A549 (cell line): ENCODE measurements at regions not wholly inside any gene's neighbourhood (a gene's known extent, or its start where the extent isn't known, plus 50 kb on each side); places are given as distances from the start of the nearest gene placed in this dataset.

Experiments
- ATAC-seq, 2 experiments: fragments of 200-7000 bp in 1 of 2; fragments of >200 bp in 1 of 2; cut with Nextera tagmentation in 1 of 2; cut with Tn5 transposase in 1 of 2; 3 replicates each; pipeline versions ENCODE4 v1.8.0 to v1.9.1; 2018 to 2020; ENCODE audit warnings: mild to moderate bottlenecking in 1 of 2, moderate library complexity in 1 of 2
- CTCF ChIA-PET: fragments of 300-600 bp; sonication (Branson Sonifier 250); formaldehyde crosslinking; extraction: SDS; loops from one replicate; lab custom pipeline; 2021; ENCODE audit warnings: antibody characterized with exemption, inconsistent platforms; lab: Yijun Ruan, JAX
- POLR2A ChIA-PET: fragments of 350-600 bp; formaldehyde crosslinking; extraction: SDS; loops from one replicate; lab custom pipeline; 2021; ENCODE audit warnings: antibody characterized with exemption, inconsistent platforms; lab: Yijun Ruan, JAX
- DNase-seq, 2 experiments: peaks; one replicate each; pipeline versions ENCODE4 v3.0.0 to v3.0.0-alpha.2; 2011 to 2016; ENCODE audit warnings: low read depth in 1 of 2, low spot score in 1 of 2
- FAIRE-seq: peaks from 2 replicates; lab custom pipeline; 2011; peaks lifted over from hg19 to GRCh38; lab: Jason Lieb, UNC
- H3K27ac ChIP-seq, 2 experiments: fragments of >200 bp; sonication (Bioruptor Twin); formaldehyde crosslinking; 3 replicates each; pipeline ENCODE4 v1.5.1; 2016 to 2017
- H3K4me1 ChIP-seq: fragments of >200 bp; sonication (Bioruptor Twin); formaldehyde crosslinking; 3 replicates; pipeline ENCODE4 v1.6.1; 2016
- H3K4me2 ChIP-seq: fragments of >200 bp; sonication (Bioruptor Twin); formaldehyde crosslinking; 3 replicates; pipeline ENCODE4 v1.6.1; 2016
- H3K4me3 ChIP-seq: fragments of >200 bp; sonication (Bioruptor Twin); formaldehyde crosslinking; 3 replicates; pipeline ENCODE4 v1.5.1; 2016
- H3K9me3 ChIP-seq: fragments of >200 bp; sonication (Bioruptor Twin); formaldehyde crosslinking; 3 replicates; pipeline ENCODE4 v1.6.1; 2016
- ATOH8 ChIP-seq: fragments of 250-450 bp; sonication (Bioruptor Pico); IDR thresholded peaks from 2 replicates; pipeline ENCODE4 v1.5.0; 2020; ENCODE audit warnings: low read depth, mild to moderate bottlenecking, moderate library complexity
- BCL3 ChIP-seq: fragments of >200 bp; sonication (Bioruptor Twin); formaldehyde crosslinking; IDR thresholded peaks from 3 replicates; pipeline ENCODE4 v1.6.1; 2016
- CBX8 ChIP-seq: fragments of 200-600 bp; sonication (generic); IDR thresholded peaks from 2 replicates; pipeline ENCODE4 v1.6.1; 2016
- CTCF ChIP-seq: fragments of >200 bp; sonication (Bioruptor Twin); formaldehyde crosslinking; IDR thresholded peaks from 3 replicates; pipeline ENCODE4 v1.5.1; 2016
- EHF ChIP-seq: fragments of 250-450 bp; sonication (Bioruptor Pico); IDR thresholded peaks from 2 replicates; pipeline ENCODE4 v1.5.0; 2020; ENCODE audit warnings: mild to moderate bottlenecking
- ELK1 ChIP-seq: fragments of 150-350 bp; IDR thresholded peaks from 2 replicates; pipeline ENCODE4 v1.6.1; 2014; ENCODE audit warnings: low read depth, mild to moderate bottlenecking, low read length
- FOSB ChIP-seq: fragments of 250-450 bp; sonication (Bioruptor Pico); IDR thresholded peaks from 2 replicates; pipeline ENCODE4 v1.5.0; 2020; ENCODE audit warnings: mild to moderate bottlenecking, moderate library complexity
- HOXA7 ChIP-seq: fragments of 250-450 bp; sonication (Bioruptor Pico); IDR thresholded peaks from 2 replicates; pipeline ENCODE4 v1.5.0; 2020; ENCODE audit warnings: mild to moderate bottlenecking, moderate library complexity
- HOXB5 ChIP-seq: fragments of 250-450 bp; sonication (Bioruptor Pico); IDR thresholded peaks from 2 replicates; pipeline ENCODE4 v1.5.0; 2020; ENCODE audit warnings: mild to moderate bottlenecking, moderate library complexity
- JUNB ChIP-seq: fragments of >200 bp; sonication (Bioruptor Twin); formaldehyde crosslinking; IDR thresholded peaks from 2 replicates; pipeline ENCODE4 v1.6.1; 2016
- KDM1A ChIP-seq: fragments of 200-600 bp; sonication (generic); IDR thresholded peaks from 2 replicates; pipeline ENCODE4 v1.6.1; 2016; ENCODE audit warnings: low read depth, mild to moderate bottlenecking
- MAZ ChIP-seq: fragments of 150-350 bp; IDR thresholded peaks from 2 replicates; pipeline ENCODE4 v1.6.1; 2014; ENCODE audit warnings: antibody characterized with exemption, low read depth, low read length, borderline replicate concordance
- MYC ChIP-seq: IDR thresholded peaks from 2 replicates; pipeline ENCODE4 v1.6.1; 2012; ENCODE audit warnings: mild to moderate bottlenecking, inconsistent platforms, low read length, improper control_type of control experiment, borderline replicate concordance
- NPAS2 ChIP-seq: fragments of 250-450 bp; sonication (Bioruptor Pico); IDR thresholded peaks from 2 replicates; pipeline ENCODE4 v1.8.0; 2022; ENCODE audit warnings: mild to moderate bottlenecking, moderate library complexity, borderline replicate concordance
- NR3C1 ChIP-seq: fragments of >200 bp; sonication (Bioruptor Twin); formaldehyde crosslinking; IDR thresholded peaks from 3 replicates; pipeline ENCODE4 v1.6.1; 2017
- POLR2AphosphoS2 ChIP-seq: conservative IDR thresholded peaks from 2 replicates; pipeline ENCODE4 v1.6.1; 2012; ENCODE audit warnings: low read length, improper control_type of control experiment, inconsistent platforms
- RAD21 ChIP-seq, 2 experiments: fragments of >200 bp in 1 of 2; sonication (Bioruptor Twin) in 1 of 2; formaldehyde crosslinking in 1 of 2; IDR thresholded peaks in 1 of 2; conservative IDR thresholded peaks in 1 of 2; 2 replicates in 1 of 2; 3 replicates in 1 of 2; pipeline ENCODE4 v1.6.1; 2012 to 2018; ENCODE audit warnings: inconsistent platforms in 1 of 2
- RARB ChIP-seq: fragments of 250-450 bp; sonication (Bioruptor Pico); IDR thresholded peaks from 2 replicates; pipeline ENCODE4 v1.8.0; 2021; ENCODE audit warnings: mild to moderate bottlenecking, moderate library complexity
- RNF2 ChIP-seq: fragments of 200-600 bp; sonication (generic); IDR thresholded peaks from 2 replicates; pipeline ENCODE4 v1.6.1; 2016; ENCODE audit warnings: low read depth, mild to moderate bottlenecking, antibody characterized with exemption, moderate library complexity, borderline replicate concordance
- SMC3 ChIP-seq: fragments of >200 bp; sonication (Bioruptor Twin); formaldehyde crosslinking; IDR thresholded peaks from 3 replicates; pipeline ENCODE4 v1.6.1; 2018; ENCODE audit warnings: inconsistent platforms
- TFCP2L1 ChIP-seq: fragments of 250-450 bp; sonication (Bioruptor Pico); IDR thresholded peaks from 2 replicates; pipeline ENCODE4 v1.5.0; 2021; ENCODE audit warnings: mild to moderate bottlenecking
- TP53 ChIP-seq: fragments of 250-450 bp; sonication (Bioruptor Pico); IDR thresholded peaks from 2 replicates; pipeline ENCODE4 v1.5.0; 2021; ENCODE audit warnings: mild to moderate bottlenecking, moderate library complexity
- ZC3H11A ChIP-seq: fragments of 450-650 bp; IDR thresholded peaks from 2 replicates; pipeline ENCODE4 v1.6.1; 2014; ENCODE audit warnings: antibody characterized with exemption, mild to moderate bottlenecking
- ZFP36 ChIP-seq: fragments of 450-650 bp; IDR thresholded peaks from 2 replicates; pipeline ENCODE4 v1.6.1; 2014; ENCODE audit warnings: borderline replicate concordance; ENCODE audit not compliant: partially characterized antibody
- ZSCAN20 ChIP-seq: fragments of 250-450 bp; sonication (Bioruptor Pico); IDR thresholded peaks from 2 replicates; pipeline ENCODE4 v1.8.0; 2022; ENCODE audit warnings: mild to moderate bottlenecking, moderate library complexity
- WGBS: methylation state at CpG from one replicate; pipeline ENCODE4 v1.1.6; 2017; ENCODE audit errors: missing lambda C conversion rate; 5-methylcytosine and 5-hydroxymethylcytosine counted together

GRCh38 chr4:178356725-178357124 lies 914.5 kb upstream of the AGA start (continued):
- TF ChIP-seq CTCF (no peak), ZSCAN20 (CRISPR knock-in tag) (no peak), MAZ (no peak), MYC (no peak)

- TF ChIP-seq POLR2AphosphoS2 (no peak), CTCF (no peak), RNF2 (no peak), SMC3 (no peak), JUNB (no peak), EHF (no peak), HOXB5 (CRISPR knock-in tag) (no peak), BCL3 (no peak)
- no peak overlapping the region for H3K4me3 ChIP-seq
- H3K4me2 ChIP-seq = no peak overlapping the region
- no peaks in the 10 kb centered on the region for H3K4me1 ChIP-seq
- H3K9me3 ChIP-seq = no peaks in the 10 kb centered on the region
- DNase-seq = no peak
- no peak overlapping the region for H3K27ac ChIP-seq
- POLR2A ChIA-PET = no interaction called here
- ATAC-seq = no peak
- CTCF ChIA-PET = no interaction called here
- FAIRE-seq = no peak
- 53% methylated on average over 2 of the region's 2 CpGs for WGBS
Measured at GRCh38 chr4:178385481-178385880, 943.2 kb upstream of the AGA start.

- no peak for ATAC-seq
- no peak for DNase-seq
- no peak for TF ChIP-seq CBX8
- H3K4me2 ChIP-seq = no peak overlapping the region
- H3K4me3 ChIP-seq = no peak overlapping the region
- no peak overlapping the region for H3K27ac ChIP-seq
- no peaks in the 10 kb centered on the region for H3K4me1 ChIP-seq
- FAIRE-seq = no peak
- no peaks in the 10 kb centered on the region for H3K9me3 ChIP-seq
- 33% methylated on average over 2 of the region's 2 CpGs for WGBS
- CTCF ChIA-PET = no interaction called here
- POLR2A ChIA-PET = no interaction called here
Measured at GRCh38 chr4:178387756-178388155, 945.5 kb upstream of the AGA start.

GRCh38 chr4:178395798-178396197 lies 953.6 kb upstream of the AGA start:
- Histone ChIP-seq H3K4me3 (no peak overlapping the region), H3K4me1 (no peaks in the 10 kb centered on the region), H3K9me3 (no peaks in the 10 kb centered on the region), H3K27ac (no peak overlapping the region), H3K4me2 (no peak overlapping the region)
- CTCF ChIA-PET = no interaction called here
- 13% methylated on average over 1 of the region's 1 CpG for WGBS
- TF ChIP-seq EHF = no peak
- TF ChIP-seq NR3C1 = no peak
- TF ChIP-seq ELK1 = no peak
- TF ChIP-seq ZC3H11A = no peak
- TF ChIP-seq KDM1A = no peak
- TF ChIP-seq ZFP36 = no peak
- no peak for TF ChIP-seq RARB (CRISPR knock-in tag)
- TF ChIP-seq RAD21 (conservative IDR thresholded peaks at IDR 0.05 in 1 of 2, IDR thresholded peaks at IDR 0.05 in 1 of 2) = no peak
- TF ChIP-seq TP53 (CRISPR knock-in tag) = no peak
- no peak for TF ChIP-seq TFCP2L1
- no peak for TF ChIP-seq FOSB
- TF ChIP-seq HOXA7 (CRISPR knock-in tag) = no peak
- no peak for TF ChIP-seq NPAS2 (CRISPR knock-in tag)
- TF ChIP-seq ATOH8 = no peak
- FAIRE-seq (no peak), DNase-seq (no peak), ATAC-seq (no peak)
- POLR2A ChIA-PET = no interaction called here
